IPS DF 4.7 (cell line): ENCODE measurements at regions not wholly inside any gene's neighbourhood (a gene's known extent, or its start where the extent isn't known, plus 50 kb on each side); places are given as distances from the start of the nearest gene placed in this dataset.
"Not testable (repeated sequence)": the region's sequence is repeated elsewhere in the genome, so short reads cannot be mapped to it uniquely, and the experiment has no call there.

Source experiments
- DNase-seq: peaks from one replicate; pipeline ENCODE4 v3.0.0-alpha.2; 2013; ENCODE audit warnings: low spot score; ENCODE audit errors: extremely low read depth

DNA sequence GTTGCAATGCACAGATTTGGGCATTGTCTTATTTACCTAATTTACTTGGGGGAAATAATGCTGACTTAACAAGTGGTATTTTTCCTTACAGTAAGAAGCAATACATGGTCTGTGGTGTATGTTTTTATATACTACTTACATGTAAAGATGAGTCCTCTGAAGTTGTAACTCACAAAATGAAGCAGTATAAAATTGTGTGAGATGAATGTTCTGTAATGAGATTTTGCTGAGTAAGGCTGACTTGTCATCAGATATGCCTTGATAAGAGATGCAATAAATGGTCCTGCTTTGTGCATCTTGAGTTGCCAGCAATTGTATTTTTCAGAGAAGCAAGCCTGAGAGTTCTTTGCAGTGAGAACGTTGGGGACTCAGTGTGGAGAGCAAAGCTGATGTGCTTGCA, 92.2 kb upstream of the GNAQ start:
- no peak for DNase-seq

DNA sequence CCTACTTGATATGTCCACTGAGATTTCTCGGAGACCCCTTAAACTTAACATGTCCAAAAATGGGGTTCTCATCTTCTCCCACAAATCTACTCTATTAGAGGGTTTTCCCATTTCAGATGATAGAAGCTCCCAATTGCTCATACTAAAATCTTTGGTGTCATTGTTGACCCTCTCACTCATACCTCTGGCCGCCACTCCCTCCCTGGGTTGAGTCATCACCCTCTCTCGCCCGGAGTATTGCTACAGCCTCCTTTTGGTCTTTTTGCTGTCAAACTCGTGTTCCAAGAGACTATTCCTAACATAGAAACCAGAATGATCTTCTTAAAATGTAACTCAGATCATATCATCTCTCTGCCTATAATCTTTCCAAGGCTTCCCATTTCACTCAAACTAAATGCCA, 91.0 kb upstream of the GNAQ start:
- no peak for DNase-seq

DNA sequence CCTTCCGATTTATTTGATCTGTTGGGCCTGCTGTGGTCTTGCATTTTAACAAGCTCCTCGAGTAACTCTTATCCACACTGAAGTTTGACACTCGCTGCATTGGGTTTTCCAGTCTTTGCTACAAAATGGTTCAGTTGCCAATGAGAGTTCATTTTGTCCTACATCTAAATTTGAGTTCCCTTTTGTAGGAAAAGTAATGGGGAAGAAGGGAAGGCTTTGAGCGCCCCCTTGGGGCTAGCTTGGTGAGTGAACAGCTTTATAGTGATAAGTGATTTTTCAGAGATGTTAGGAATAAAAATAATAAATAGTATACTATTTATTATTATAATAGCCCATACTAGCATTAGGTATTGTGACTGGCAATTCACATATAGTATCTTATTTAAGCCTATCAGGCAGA, 89.9 kb upstream of the GNAQ start:
- peak; percentile 19 for DNase-seq

DNA sequence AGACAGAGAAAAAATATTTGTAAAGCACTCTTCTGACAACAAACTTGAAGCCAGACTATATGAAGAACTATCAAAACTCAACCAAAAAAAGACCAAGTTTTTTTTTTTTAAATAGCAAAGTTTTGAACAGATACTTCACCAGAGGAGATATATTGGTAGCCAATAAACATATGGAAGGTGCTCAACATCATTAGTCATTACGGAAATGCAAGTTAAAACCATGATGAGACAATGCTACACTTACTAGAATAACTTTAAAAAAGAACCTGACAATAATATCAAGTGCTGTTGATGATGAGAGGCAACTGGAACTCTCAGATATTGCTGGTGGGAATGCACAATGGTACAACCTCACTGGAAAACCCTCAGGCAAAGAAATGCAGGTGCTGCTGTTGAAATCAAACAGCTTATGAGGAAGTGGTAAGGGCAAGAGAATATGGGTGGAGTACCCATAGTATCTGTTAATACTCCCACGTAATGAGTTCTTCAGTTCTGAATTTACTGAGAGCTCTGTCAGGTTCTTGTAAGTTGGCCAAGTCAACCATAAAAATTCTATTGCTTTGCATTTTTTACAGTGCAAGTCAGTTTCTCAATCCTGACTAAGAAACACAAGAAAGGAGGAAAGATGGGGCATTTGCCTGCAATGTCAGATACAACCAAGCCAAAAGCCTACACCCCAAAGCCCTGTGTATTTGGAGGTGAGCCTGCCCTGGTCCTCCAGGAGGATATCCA, 87.3 kb upstream of the GNAQ start:
- DNase-seq: no peak

DNA sequence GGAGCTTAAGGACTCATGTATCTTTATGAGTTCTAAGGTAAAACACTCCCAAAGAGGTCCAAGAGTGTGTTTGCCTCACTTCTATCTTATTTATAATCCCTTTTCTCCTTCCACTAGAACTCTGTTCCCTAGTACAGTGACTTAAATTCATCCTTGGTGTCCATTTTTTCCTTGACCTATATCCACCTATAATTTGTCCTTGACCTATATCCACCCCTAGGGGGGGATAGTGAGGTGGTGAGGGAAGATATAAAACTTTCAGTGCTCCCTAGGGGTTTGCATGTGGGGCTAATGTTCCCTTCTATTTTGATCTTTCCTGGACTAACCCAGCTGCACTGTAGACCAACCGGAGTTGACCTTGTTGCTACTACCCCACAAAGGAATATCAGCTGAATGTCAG, 83.5 kb upstream of the GNAQ start:
- DNase-seq: no peak

DNA sequence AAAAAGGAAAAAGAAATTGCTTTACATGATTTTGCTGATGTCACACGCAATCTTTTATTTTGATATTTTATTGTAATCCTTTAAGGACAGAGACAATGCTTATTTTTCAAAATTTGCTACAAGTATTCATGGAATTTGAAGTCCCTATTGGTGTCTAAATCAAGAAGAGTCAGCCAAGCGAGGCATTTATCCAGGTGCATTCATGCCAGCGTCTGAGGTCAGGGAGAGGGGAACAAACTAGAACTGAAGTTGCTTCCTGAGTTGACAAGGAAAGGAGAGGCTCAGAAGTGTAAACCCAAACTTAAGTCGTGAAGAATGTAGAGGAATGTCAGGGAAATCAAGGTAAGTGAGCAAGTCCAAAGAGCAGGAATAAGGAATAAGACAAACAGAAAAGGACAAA, 83.0 kb upstream of the GNAQ start:
- DNase-seq: no peak

DNA sequence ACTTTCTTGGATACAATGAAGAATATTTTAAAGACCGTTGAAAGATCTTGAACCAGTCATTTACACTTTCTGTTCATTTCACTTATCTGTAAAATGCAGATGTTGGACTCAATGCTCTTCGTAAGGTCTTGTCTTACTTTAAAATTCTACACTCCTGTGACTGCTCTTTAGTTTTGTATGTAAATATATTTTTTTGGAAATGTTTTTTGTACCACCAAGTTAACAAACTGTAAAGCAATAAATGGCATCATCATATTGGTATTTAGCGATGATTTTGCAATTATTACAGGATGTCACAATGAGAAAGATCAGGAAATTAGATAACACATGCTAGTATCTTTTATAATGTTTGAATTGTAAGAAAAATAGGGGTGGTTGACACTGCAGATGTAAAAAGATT, 80.8 kb upstream of the GNAQ start:
- no peak for DNase-seq

DNA sequence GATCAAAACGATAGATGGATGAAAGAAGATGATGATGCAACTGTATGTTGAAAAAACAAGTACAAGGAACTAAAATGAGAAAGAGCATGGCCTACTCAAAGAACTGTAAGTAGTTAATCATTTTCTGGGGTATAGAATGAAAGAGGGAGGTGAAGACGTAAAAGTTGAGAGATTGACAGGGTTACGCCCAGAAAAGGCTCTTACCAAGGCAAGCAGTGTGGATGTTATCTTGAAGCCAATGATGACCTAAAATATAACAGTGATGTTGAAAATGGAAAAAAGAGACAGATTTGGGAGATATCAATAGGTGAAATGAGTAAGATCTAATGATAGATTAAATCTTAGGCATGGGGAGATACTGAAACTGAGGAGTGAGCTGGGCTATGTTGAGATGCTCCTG, 80.4 kb upstream of the GNAQ start:
- DNase-seq: no peak

DNA sequence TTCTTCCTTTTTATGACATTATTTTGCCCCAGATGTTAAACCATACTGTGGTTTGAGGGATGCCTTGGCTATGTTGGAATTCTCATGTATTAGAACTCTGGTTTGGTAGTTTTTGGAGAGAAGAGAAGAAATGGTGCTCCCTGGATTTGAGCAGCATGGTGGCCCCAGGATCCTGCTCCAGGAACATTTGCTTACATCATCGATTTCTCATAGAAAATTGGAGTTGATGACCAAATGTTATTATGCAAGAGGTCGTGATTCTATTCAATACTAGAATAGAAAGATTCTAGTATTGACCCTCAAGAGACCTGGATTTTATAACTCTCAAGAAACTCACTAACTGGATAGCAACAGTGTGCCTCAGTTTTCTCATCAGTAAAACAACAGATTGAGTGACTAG, 77.5 kb upstream of the GNAQ start:
- DNase-seq: no peak

DNA sequence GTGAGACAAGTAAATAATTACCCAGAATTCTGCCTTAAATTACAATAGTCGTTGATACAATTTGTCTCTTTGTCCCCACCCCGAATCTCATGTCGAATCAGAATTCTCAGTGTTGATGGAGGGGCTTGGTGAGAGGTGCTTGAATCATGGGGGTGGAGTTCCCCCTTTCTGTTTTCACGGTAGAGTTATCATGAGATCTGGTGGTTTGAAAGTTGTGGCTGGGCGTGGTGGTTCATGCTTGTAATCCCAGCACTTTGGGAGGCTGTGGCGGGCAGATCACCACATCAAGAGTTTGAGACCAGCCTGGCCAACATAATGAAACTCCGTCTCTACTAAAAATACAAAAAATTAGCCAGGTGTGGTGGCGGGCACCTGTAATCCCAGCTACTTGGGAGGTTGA, 75.0 kb upstream of the GNAQ start:
- DNase-seq: not testable (repeated sequence)

DNA sequence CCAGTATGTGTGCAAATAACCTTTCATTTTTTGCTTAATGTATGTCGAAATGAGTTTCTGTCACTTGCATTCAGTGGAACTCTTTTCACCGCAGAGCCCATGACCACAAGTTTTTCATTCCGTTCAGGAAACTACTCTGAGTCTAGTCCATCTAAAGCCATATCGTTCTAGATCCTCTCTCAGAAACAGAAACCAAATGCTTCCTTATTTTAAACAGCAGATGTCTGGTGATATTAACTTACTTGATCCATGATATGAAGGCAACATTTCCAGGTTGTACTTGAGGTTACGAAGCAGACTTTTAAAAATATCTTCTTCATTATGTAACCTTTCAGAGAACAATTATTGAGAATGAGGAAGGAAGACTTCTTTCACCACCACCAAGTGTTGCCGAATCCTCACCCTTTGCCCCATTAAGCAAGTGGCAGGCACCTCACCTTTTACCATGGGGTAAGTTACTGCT, 72.4 kb upstream of the GNAQ start:
- DNase-seq: no peak

DNA sequence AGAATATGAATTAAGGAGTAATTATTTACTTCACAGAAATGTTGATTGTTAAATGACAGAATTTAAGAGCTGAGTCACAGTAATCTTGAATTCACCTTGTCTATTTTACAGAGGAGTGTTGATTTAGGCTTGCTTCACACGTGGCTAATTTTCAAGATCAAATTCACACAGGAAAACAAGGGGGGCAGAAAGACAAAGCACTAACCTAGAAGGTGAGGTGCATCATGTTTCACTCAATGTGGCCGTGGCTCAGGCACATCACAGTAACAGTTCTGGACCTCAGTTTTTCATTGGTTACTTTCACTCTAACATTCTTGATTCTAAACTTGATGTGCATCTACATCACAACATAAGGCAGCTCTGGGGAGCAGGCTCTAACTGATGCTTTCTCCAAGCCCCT, 69.6 kb upstream of the GNAQ start:
- no peak for DNase-seq

DNA sequence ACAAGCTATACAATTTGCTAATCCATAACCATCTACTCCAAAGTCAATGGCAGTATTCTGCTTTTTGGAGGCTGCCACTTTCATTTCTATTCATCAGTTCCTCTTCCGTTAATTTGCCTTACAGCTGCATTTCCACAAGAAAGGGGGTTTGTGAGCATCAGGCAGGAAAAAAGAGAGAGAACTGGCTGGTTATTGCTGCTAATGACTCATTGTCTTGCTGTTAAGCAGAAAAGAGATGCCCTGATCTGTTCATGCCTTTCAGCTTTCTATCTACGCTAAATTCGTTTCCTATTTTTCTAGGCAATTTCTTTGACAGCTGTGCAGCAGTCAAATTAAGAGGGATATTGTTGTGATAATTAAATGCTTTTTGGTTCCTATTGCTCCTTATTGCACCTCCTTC, 65.9 kb upstream of the GNAQ start:
- no peak for DNase-seq

DNA sequence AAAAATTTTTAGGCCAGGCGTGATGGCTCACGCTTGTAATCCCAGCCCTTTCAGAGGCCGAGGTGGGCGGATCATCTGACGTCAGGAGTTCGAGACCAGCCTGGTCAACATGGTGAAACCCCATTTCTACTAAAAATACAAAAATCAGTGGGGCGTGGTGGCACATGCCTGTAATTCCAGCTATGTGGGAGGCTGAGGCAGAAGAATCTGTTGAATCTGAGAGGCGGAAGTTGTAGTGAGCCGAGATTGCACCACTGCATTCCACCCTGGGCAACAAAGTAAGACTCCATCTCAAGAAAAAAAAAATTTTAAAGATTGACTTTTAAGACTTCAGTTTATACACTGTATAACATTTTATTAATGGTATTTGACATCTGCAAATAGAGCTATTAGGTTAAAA, 60.1 kb upstream of the GNAQ start:
- no peak for DNase-seq

DNA sequence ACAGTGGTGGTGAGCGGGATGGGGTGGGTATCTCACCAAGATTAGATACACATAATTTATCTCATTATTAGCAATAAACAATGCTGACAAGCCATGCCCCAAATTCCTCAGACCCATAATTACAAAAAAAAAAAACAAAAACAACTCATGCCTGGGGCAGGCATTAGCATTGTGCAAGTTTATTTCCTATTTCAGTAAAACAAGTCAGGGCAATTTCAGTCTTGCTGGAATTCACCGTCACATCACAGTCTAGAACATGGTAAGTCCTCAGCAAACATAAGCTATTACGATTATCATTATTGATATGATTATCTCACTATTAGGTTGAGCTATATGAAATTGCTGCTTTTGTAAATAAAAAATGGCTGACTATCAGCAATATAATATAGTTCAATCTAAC, 57.5 kb upstream of the GNAQ start:
- no peak for DNase-seq

DNA sequence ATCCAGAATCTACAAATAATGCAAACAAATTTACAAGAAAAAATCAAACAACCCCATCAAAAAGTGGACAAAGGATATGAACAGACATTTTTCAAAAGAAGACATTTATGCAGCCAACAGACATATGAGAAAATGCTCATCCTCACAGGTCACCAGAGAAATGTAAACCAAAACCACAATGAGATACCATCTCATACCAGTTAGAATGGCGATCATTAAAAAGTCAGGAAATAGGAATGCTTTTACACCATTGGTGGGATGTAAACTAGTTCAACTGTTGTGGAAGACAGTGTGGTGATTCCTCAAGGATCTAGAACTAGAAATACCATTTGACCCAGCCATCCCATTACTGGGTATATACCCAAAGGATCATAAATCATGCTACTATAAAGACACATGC, 56.6 kb upstream of the GNAQ start:
- not testable (repeated sequence) for DNase-seq
